H9 (cell line): ENCODE measurements at regions not wholly inside any gene's neighbourhood (a gene's known extent, or its start where the extent isn't known, plus 50 kb on each side); places are given as distances from the start of the nearest gene placed in this dataset.

Experiments used
- DNase-seq: peaks from one replicate; pipeline ENCODE4 v3.0.0-alpha.2; 2017
- H2AFZ ChIP-seq: one replicate; pipeline ENCODE4 v1.6.1; 2013; ENCODE audit warnings: mild to moderate bottlenecking, low read length, control low read depth, moderate library complexity
- H2AK5ac ChIP-seq: 2 replicates; pipeline ENCODE4 v1.6.1; 2013; ENCODE audit warnings: low read length, control low read depth, mixed read lengths; ENCODE audit not compliant: insufficient read length
- H2BK120ac ChIP-seq: one replicate; pipeline ENCODE4 v1.6.1; 2013; ENCODE audit warnings: low read depth, mild to moderate bottlenecking, low read length, control low read depth, inconsistent platforms; ENCODE audit not compliant: poor library complexity, severe bottlenecking
- H2BK12ac ChIP-seq: 2 replicates; pipeline ENCODE4 v1.6.1; 2013; ENCODE audit warnings: low read length, control low read depth, mixed read lengths, low read depth; ENCODE audit not compliant: insufficient read length
- H2BK15ac ChIP-seq: 2 replicates; pipeline ENCODE4 v1.6.1; 2013; ENCODE audit warnings: low read depth, low read length, control low read depth
- H2BK20ac ChIP-seq: one replicate; pipeline ENCODE4 v1.6.1; 2013; ENCODE audit warnings: low read depth, mild to moderate bottlenecking, low read length, control low read depth, inconsistent platforms; ENCODE audit not compliant: poor library complexity, severe bottlenecking
- H2BK5ac ChIP-seq: 2 replicates; pipeline ENCODE4 v1.6.1; 2013; ENCODE audit warnings: low read length, control low read depth, mixed read lengths; ENCODE audit not compliant: insufficient read length
- H3K14ac ChIP-seq: 2 replicates; pipeline ENCODE4 v1.6.1; 2013; ENCODE audit warnings: low read length, control low read depth; ENCODE audit not compliant: insufficient read depth
- H3K18ac ChIP-seq: 2 replicates; pipeline ENCODE4 v1.6.1; 2013; ENCODE audit warnings: low read depth, mild to moderate bottlenecking, mixed read lengths, low read length, control low read depth; ENCODE audit not compliant: insufficient read length
- H3K23ac ChIP-seq: 2 replicates; pipeline ENCODE4 v1.6.1; 2013; ENCODE audit warnings: low read length, control low read depth, mixed read lengths, low read depth; ENCODE audit not compliant: insufficient read length
- H3K23me2 ChIP-seq: 2 replicates; pipeline ENCODE4 v1.6.1; 2013; ENCODE audit warnings: low read depth, mild to moderate bottlenecking, mixed read lengths, low read length, control low read depth; ENCODE audit not compliant: insufficient read length, poor library complexity, severe bottlenecking
- H3K27ac ChIP-seq: 2 replicates; pipeline ENCODE4 v1.5.1; 2013; ENCODE audit warnings: low read length, control low read depth, mixed read lengths, low read depth; ENCODE audit not compliant: insufficient read length
- H3K27me3 ChIP-seq: 2 replicates; pipeline ENCODE4 v1.6.1; 2013; ENCODE audit warnings: low read length, control low read depth, inconsistent platforms; ENCODE audit not compliant: insufficient read depth
- H3K4ac ChIP-seq: 2 replicates; pipeline ENCODE4 v1.6.1; 2013; ENCODE audit warnings: low read depth, mild to moderate bottlenecking, control low read depth, inconsistent platforms, low read length, moderate library complexity
- H3K4me1 ChIP-seq: 2 replicates; pipeline ENCODE4 v1.6.1; 2013; ENCODE audit warnings: low read length, control low read depth, inconsistent platforms; ENCODE audit not compliant: insufficient read depth
- H3K4me2 ChIP-seq: 2 replicates; pipeline ENCODE4 v1.6.1; 2013; ENCODE audit warnings: low read length, control low read depth, mixed read lengths; ENCODE audit not compliant: insufficient read length, insufficient read depth
- H3K56ac ChIP-seq: 2 replicates; pipeline ENCODE4 v1.6.1; 2013; ENCODE audit warnings: low read depth, mild to moderate bottlenecking, mixed read lengths, low read length, control low read depth; ENCODE audit not compliant: insufficient read length
- H3K79me1 ChIP-seq: 2 replicates; pipeline ENCODE4 v1.6.1; 2013; ENCODE audit warnings: low read depth, mild to moderate bottlenecking, moderate library complexity, low read length, control low read depth, inconsistent platforms; ENCODE audit not compliant: insufficient read depth, poor library complexity, severe bottlenecking
- H3K79me2 ChIP-seq: 2 replicates; pipeline ENCODE4 v1.6.1; 2013; ENCODE audit warnings: low read length, control low read depth, inconsistent platforms; ENCODE audit not compliant: insufficient read depth
- H3K9ac ChIP-seq: 2 replicates; pipeline ENCODE4 v1.6.1; 2013; ENCODE audit warnings: low read length, control low read depth, mixed read lengths; ENCODE audit not compliant: insufficient read length; ENCODE audit errors: extremely low read depth
- H3K9me3 ChIP-seq: one replicate; pipeline ENCODE4 v1.6.1; 2013; ENCODE audit warnings: low read depth, low read length, inconsistent platforms; ENCODE audit not compliant: control insufficient read depth
- H3T11ph ChIP-seq: one replicate; pipeline ENCODE4 v1.6.1; 2013; ENCODE audit warnings: mild to moderate bottlenecking, low read length, control low read depth, inconsistent platforms
- H4K20me1 ChIP-seq: one replicate; pipeline ENCODE4 v1.6.1; 2013; ENCODE audit not compliant: control insufficient read depth, insufficient read length, insufficient read depth
- H4K5ac ChIP-seq: 2 replicates; pipeline ENCODE4 v1.6.1; 2013; ENCODE audit warnings: low read depth, mild to moderate bottlenecking, mixed read lengths, low read length, control low read depth; ENCODE audit not compliant: insufficient read length
- H4K8ac ChIP-seq: replicated peaks from 2 replicates; pipeline ENCODE4 v1.6.1; 2013; ENCODE audit warnings: low read length, control low read depth, mixed read lengths, low read depth; ENCODE audit not compliant: insufficient read length
- H4K91ac ChIP-seq: 2 replicates; pipeline ENCODE4 v1.6.1; 2013; ENCODE audit warnings: low read depth, mild to moderate bottlenecking, moderate library complexity, mixed read lengths, low read length, control low read depth; ENCODE audit not compliant: insufficient read length
- H3K27ac Mint-ChIP-seq, 3 experiments: 2 replicates in 2 of 3; 3 replicates in 1 of 3; pipeline ENCODE4 v1.8.0; 2020 to 2021; ENCODE audit warnings: mixed read lengths in 3 of 3, mild to moderate bottlenecking in 1 of 3, moderate library complexity in 1 of 3
- H3K27me3 Mint-ChIP-seq: 2 replicates; pipeline ENCODE4 v1.8.0; 2021; ENCODE audit warnings: low read depth, mild to moderate bottlenecking, moderate library complexity, mixed read lengths
- H3K36me3 Mint-ChIP-seq, 3 experiments: 2 replicates in 2 of 3; 3 replicates in 1 of 3; pipeline ENCODE4 v1.8.0; 2020 to 2021; ENCODE audit warnings: low read depth in 3 of 3, mixed read lengths in 3 of 3; ENCODE audit not compliant: insufficient read depth in 1 of 3
- H3K4me1 Mint-ChIP-seq, 2 experiments: 2 replicates each; pipeline ENCODE4 v1.8.0; 2020; ENCODE audit warnings: mixed read lengths in 2 of 2
- H3K4me3 Mint-ChIP-seq, 2 experiments: 2 replicates in 1 of 2; 3 replicates in 1 of 2; pipeline ENCODE4 v1.8.0; 2020 to 2021; ENCODE audit warnings: mild to moderate bottlenecking in 2 of 2, mixed read lengths in 2 of 2, moderate library complexity in 1 of 2
- H3K9me3 Mint-ChIP-seq, 2 experiments: 2 replicates in 1 of 2; 3 replicates in 1 of 2; pipeline ENCODE4 v1.8.0; 2020; ENCODE audit warnings: mild to moderate bottlenecking in 2 of 2, mixed read lengths in 2 of 2, moderate library complexity in 1 of 2
- CTCF ChIP-seq: fragments of 200-600 bp; sonication (generic); conservative IDR thresholded peaks from 3 replicates; pipeline ENCODE4 v1.8.0; 2021; ENCODE audit warnings: antibody characterized with exemption, mild to moderate bottlenecking
- WGBS: extraction: QIAGEN DNeasy Blood & Tissue Kit; methylation state at CpG from one replicate; pipeline ENCODE4 v1.1.7; 2013; ENCODE audit warnings: missing lambda C conversion rate, low lambda C conversion rate, mixed read lengths; ENCODE audit not compliant: insufficient read length; ENCODE audit errors: extremely low coverage; 5-methylcytosine and 5-hydroxymethylcytosine counted together

- no peak overlapping the region for H2AK5ac ChIP-seq
- TF ChIP-seq CTCF = no peak
- H3K27me3 ChIP-seq = no peaks in the 10 kb centered on the region
- no peak for DNase-seq
- no peak overlapping the region for H3K4me2 ChIP-seq
- no peak overlapping the region for H2BK15ac ChIP-seq
- no peak overlapping the region for H4K8ac ChIP-seq
- no peak overlapping the region for H3K18ac ChIP-seq
- no peak overlapping the region; the same call in 1 of the 2 replicates for H3K14ac ChIP-seq
- no peak overlapping the region for H4K5ac ChIP-seq
- H2BK12ac ChIP-seq = no peak overlapping the region
- Mint-ChIP-seq H3K27ac (peak overlapping the region in 1 of 3 experiments; percentile 68; a peak in 2 of 7 replicates), H3K9me3 (no peaks in the 10 kb centered on the region), H3K27me3 (no peaks in the 10 kb centered on the region; the same call in 1 of the 2 replicates), H3K4me3 (no peak overlapping the region), H3K4me1 (no peaks in the 10 kb centered on the region), H3K36me3 (no peaks in the 10 kb centered on the region)
- no peak overlapping the region for H2BK20ac ChIP-seq
- no peaks in the 10 kb centered on the region for H3K79me2 ChIP-seq
- H3K56ac ChIP-seq = no peak overlapping the region
- H3K4ac ChIP-seq = no peak overlapping the region
- no peak overlapping the region for H3T11ph ChIP-seq
- H3K9ac ChIP-seq = no peak overlapping the region
- no peak overlapping the region for H4K91ac ChIP-seq
- no peaks in the 10 kb centered on the region for H3K23me2 ChIP-seq
- no peaks in the 10 kb centered on the region for H3K79me1 ChIP-seq
- no peak overlapping the region for H2AFZ ChIP-seq
- no CpG with 5 or more reads among the region's 5 CpGs for WGBS
- no peaks in the 10 kb centered on the region for H3K9me3 ChIP-seq
- H2BK120ac ChIP-seq = no peak overlapping the region
- no peaks in the 10 kb centered on the region for H3K4me1 ChIP-seq
- H3K27ac ChIP-seq = no peak overlapping the region
- no peak overlapping the region for H2BK5ac ChIP-seq
- H3K23ac ChIP-seq = no peak overlapping the region
- no peaks in the 10 kb centered on the region for H4K20me1 ChIP-seq
Observed at GRCh38 chr7:156529956-156530355, 110.6 kb upstream of the RNF32 start.
